Esophagus muscularis mucosa (tissue), 4 donors: ENCODE measurements at regions not wholly inside any gene's neighbourhood (a gene's known extent, or its start where the extent isn't known, plus 50 kb on each side); places are given as distances from the start of the nearest gene placed in this dataset.

Experiments used
- DNase-seq: peaks from one replicate; pipeline ENCODE4 v3.0.0-alpha.2; 2017; ENCODE audit errors: extremely low spot score
- H3K27ac ChIP-seq, 4 donors: fragments of 200-600 bp; sonication (generic); replicated peaks in 1 of 4; 1 replicate in 3 of 4; 2 replicates in 1 of 4; pipeline ENCODE4 v1.5.1; 2016 to 2019; ENCODE audit warnings: mild to moderate bottlenecking in 1 of 4
- H3K27me3 ChIP-seq, 4 donors: fragments of 200-600 bp; sonication (generic); one replicate each; pipeline versions ENCODE4 v1.5.1 to v1.6.0; 2016 to 2019
- H3K36me3 ChIP-seq, 4 donors: fragments of 200-600 bp; sonication (generic); one replicate each; pipeline ENCODE4 v1.5.1; 2016 to 2019
- H3K4me1 ChIP-seq, 4 donors: fragments of 200-600 bp; sonication (generic); one replicate each; pipeline ENCODE4 v1.5.1; 2016 to 2019
- H3K4me3 ChIP-seq, 4 donors: fragments of 200-600 bp; sonication (generic); 1 replicate in 2 of 4; 2 replicates in 2 of 4; pipeline ENCODE4 v1.5.1; 2016 to 2019; ENCODE audit warnings: mild to moderate bottlenecking in 4 of 4, moderate library complexity in 1 of 4
- H3K9me3 ChIP-seq, 4 donors: fragments of 200-600 bp; sonication (generic); 1 replicate in 3 of 4; 2 replicates in 1 of 4; pipeline ENCODE4 v1.5.1; 2016 to 2019
- CTCF ChIP-seq, 3 experiments: fragments of 200-600 bp in 2 of 3; fragments of 450-650 bp in 1 of 3; sonication (generic) in 2 of 3; IDR thresholded peaks; one replicate each; pipeline ENCODE4 v1.5.1; 2017 to 2019; ENCODE audit warnings: antibody characterized with exemption in 3 of 3, mild to moderate bottlenecking in 2 of 3, moderate library complexity in 1 of 3
- EP300 ChIP-seq: sonication (generic); formaldehyde crosslinking; IDR thresholded peaks from one replicate; pipeline ENCODE4 v1.6.1; 2017; ENCODE audit warnings: antibody characterized with exemption
- POLR2A ChIP-seq: fragments of 450-650 bp; IDR thresholded peaks from one replicate; pipeline ENCODE4 v1.6.1; 2017; ENCODE audit warnings: antibody characterized with exemption, moderate library complexity, mild to moderate bottlenecking, low read depth
- POLR2AphosphoS5 ChIP-seq, 2 donors: sonication (generic); formaldehyde crosslinking; IDR thresholded peaks; one replicate each; pipeline ENCODE4 v1.6.1; 2017; ENCODE audit warnings: antibody characterized with exemption in 2 of 2
- WGBS: methylation state at CpG from one replicate; pipeline ENCODE4 v1.1.5; 2018; 5-methylcytosine and 5-hydroxymethylcytosine counted together
- intact Hi-C: fragments of 100-400 bp; cut with DNase I; formaldehyde crosslinking; loops from one replicate; pipeline ENCODE4 v1.15.1; 2023

GRCh38 chr14:53581504-53581903 is 375.1 kb downstream of the BMP4 start:
- 46% methylated on average over 1 of the region's 1 CpG for WGBS
- no peak for TF ChIP-seq EP300
- TF ChIP-seq POLR2AphosphoS5 (IDR thresholded peaks at IDR 0.05): no peak
- no peak for TF ChIP-seq CTCF (IDR thresholded peaks at IDR 0.05)
- TF ChIP-seq POLR2A: no peak
- DNase-seq: no peak
- H3K27ac ChIP-seq: no peak overlapping the region
- no peak overlapping the region for H3K4me3 ChIP-seq
- no peaks in the 10 kb centered on the region for H3K9me3 ChIP-seq
- intact Hi-C loops: no loop called here
- H3K27me3 ChIP-seq: no peaks in the 10 kb centered on the region
- no peaks in the 10 kb centered on the region for H3K4me1 ChIP-seq
- H3K36me3 ChIP-seq: no peaks in the 10 kb centered on the region

- H3K27me3 ChIP-seq: no peaks in the 10 kb centered on the region
- H3K27ac ChIP-seq: peak overlapping the region in 2 of 4 donors; percentile 7 to 15
- intact Hi-C loops: no loop called here
- H3K4me3 ChIP-seq: no peak overlapping the region
- no peaks in the 10 kb centered on the region for H3K36me3 ChIP-seq
- no peaks in the 10 kb centered on the region for H3K9me3 ChIP-seq
- WGBS: 14% methylated on average over 5 of the region's 5 CpGs
- DNase-seq: no peak
- TF ChIP-seq CTCF (IDR thresholded peaks at IDR 0.05) (no peak), EP300 (no peak), POLR2AphosphoS5 (IDR thresholded peaks at IDR 0.05) (no peak), POLR2A (no peak)
- peaks cover 0 to 32% (median 23%) of the 10 kb centered on the region in 4 donors for H3K4me1 ChIP-seq
Observed at GRCh38 chr14:53571641-53572328, 384.8 kb downstream of the BMP4 start.

DNA sequence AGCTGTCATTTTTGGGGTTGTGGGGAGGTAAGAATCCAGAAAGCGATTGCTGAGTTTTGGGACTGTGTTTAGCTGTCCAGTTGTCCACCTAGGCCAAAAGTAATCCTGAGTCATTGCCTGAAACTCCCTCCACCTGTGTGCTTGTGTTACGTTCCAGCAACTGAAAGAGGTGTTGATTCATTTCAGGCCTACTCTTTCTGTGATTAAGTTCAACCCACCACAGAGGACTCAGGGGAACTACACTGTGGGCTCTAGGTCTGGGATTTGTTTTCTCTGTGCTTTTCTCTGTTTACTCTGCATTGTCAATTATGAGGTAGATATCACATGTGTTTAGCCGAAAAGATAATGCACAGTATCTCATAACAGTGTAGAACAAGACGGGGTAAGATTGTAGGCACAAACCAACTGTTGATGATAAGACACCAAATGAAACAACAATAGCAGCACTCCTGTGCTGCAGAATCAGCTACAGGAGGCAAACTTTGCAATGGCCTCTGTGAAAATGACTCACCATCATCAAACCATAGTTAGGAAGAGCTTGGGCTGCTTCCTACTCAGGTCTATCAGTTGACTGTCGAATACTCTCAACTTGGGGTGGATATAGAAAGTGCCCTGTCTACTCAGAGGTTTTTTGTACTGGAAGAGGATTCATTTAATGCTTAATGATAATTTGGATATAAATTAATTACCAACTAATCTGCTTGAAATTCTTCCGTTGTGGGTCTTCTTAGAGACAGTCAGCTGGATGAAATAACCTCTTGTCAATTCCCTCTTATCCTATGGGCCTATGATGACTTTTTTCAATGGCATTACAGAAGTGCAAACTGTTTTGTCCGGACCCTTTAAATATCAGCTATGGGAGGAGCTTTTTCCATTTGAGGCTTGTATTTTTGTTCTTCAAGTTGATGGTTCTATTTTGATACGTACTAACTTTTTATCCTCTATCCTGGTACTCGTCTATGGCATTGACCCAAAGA is 385.9 kb downstream of the BMP4 start:
- 72% methylated on average over 9 of the region's 9 CpGs for WGBS
- Histone ChIP-seq H3K27me3 (no peaks in the 10 kb centered on the region), H3K4me1 (peaks cover 0 to 32% (median 23%) of the 10 kb centered on the region in 4 donors), H3K4me3 (no peak overlapping the region), H3K9me3 (no peaks in the 10 kb centered on the region), H3K27ac (no peak overlapping the region), H3K36me3 (no peaks in the 10 kb centered on the region)
- TF ChIP-seq POLR2A: no peak
- no peak for TF ChIP-seq CTCF (IDR thresholded peaks at IDR 0.05)
- no peak for TF ChIP-seq POLR2AphosphoS5 (IDR thresholded peaks at IDR 0.05)
- no peak for TF ChIP-seq EP300
- intact Hi-C loops: no loop called here
- no peak for DNase-seq

DNA sequence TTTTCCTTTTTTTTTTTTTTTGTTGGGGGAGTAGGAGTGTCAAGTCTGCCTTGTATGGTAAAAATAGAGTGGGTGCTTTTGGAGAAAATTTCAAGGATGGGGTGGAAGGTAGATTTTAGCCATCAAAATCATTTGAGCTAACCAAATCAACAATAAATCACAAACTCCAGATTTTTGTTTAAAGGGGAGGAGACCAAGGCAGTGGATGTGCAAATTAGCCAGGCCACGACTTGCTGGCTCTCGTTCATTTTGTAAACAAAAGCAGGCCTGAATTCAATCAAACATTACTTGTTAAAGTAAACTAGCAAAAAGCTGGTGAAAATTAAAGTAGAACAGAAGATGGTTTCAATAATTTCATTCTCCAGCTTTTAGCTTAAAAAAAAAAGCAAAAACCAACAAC is 387.2 kb downstream of the BMP4 start:
- H3K4me1 ChIP-seq: peaks cover 0 to 32% (median 23%) of the 10 kb centered on the region in 4 donors
- no peak overlapping the region for H3K27ac ChIP-seq
- no peak for TF ChIP-seq EP300
- TF ChIP-seq CTCF (IDR thresholded peaks at IDR 0.05): no peak
- TF ChIP-seq POLR2AphosphoS5 (IDR thresholded peaks at IDR 0.05): no peak
- TF ChIP-seq POLR2A: no peak
- no peak overlapping the region for H3K4me3 ChIP-seq
- no peaks in the 10 kb centered on the region for H3K36me3 ChIP-seq
- 36% methylated on average over 2 of the region's 2 CpGs for WGBS
- no peak for DNase-seq
- intact Hi-C loops: no loop called here
- no peaks in the 10 kb centered on the region for H3K27me3 ChIP-seq
- H3K9me3 ChIP-seq: no peaks in the 10 kb centered on the region
